ENCODE measurements at regions not wholly inside any gene's neighbourhood (a gene's known extent, or its start where the extent isn't known, plus 50 kb on each side); places are given as distances from the start of the nearest gene placed in this dataset.

GRCh38 chr15:37824717-37825382 is 109.6 kb upstream of the TMCO5A start:
- no peaks in the 10 kb centered on the region for H3K9me3 Mint-ChIP-seq
- H3K4me1 Mint-ChIP-seq: no peaks in the 10 kb centered on the region
- ATAC-seq (no peak), DNase-seq (no peak)
- H3K4me3 Mint-ChIP-seq: no peak overlapping the region
- H3K27ac Mint-ChIP-seq: no peak overlapping the region
- peaks cover 13% of the 10 kb centered on the region for H3K27me3 Mint-ChIP-seq

- H3K4me1 Mint-ChIP-seq: no peaks in the 10 kb centered on the region
- no peak for ATAC-seq
Observed at GRCh38 chr15:37837276-37837675, 97.2 kb upstream of the TMCO5A start.

GRCh38 chr15:37847776-37848175 is 86.7 kb upstream of the TMCO5A start:
- Mint-ChIP-seq H3K27ac (no peak overlapping the region), H3K4me1 (no peaks in the 10 kb centered on the region), H3K9me3 (peaks cover 0 to 6% of the 10 kb centered on the region in 2 donors), H3K4me3 (no peak overlapping the region), H3K27me3 (no peaks in the 10 kb centered on the region)
- DNase-seq (no peak), ATAC-seq (no peak)

More at GRCh38 chr15:37837276-37837675, 97.2 kb upstream of the TMCO5A start:
- H3K27me3 Mint-ChIP-seq: no peaks in the 10 kb centered on the region
- no peak for DNase-seq
- no peak overlapping the region for H3K4me3 Mint-ChIP-seq
- H3K9me3 Mint-ChIP-seq: peaks cover 5 to 14% of the 10 kb centered on the region in 2 donors
- H3K27ac Mint-ChIP-seq: no peak overlapping the region

GRCh38 chr15:37856109-37856508 is 78.3 kb upstream of the TMCO5A start:
- no peaks in the 10 kb centered on the region for H3K27me3 Mint-ChIP-seq

GRCh38 chr15:37860896-37861295 is 73.5 kb upstream of the TMCO5A start:
- Mint-ChIP-seq H3K4me1 (no peaks in the 10 kb centered on the region), H3K9me3 (peaks cover 5 to 9% of the 10 kb centered on the region in 2 donors), H3K4me3 (no peak overlapping the region), H3K27me3 (no peaks in the 10 kb centered on the region), H3K27ac (no peak overlapping the region)
- no peak for ATAC-seq
- DNase-seq: no peak

More at GRCh38 chr15:37856109-37856508, 78.3 kb upstream of the TMCO5A start:
- no peak overlapping the region for H3K4me3 Mint-ChIP-seq
- no peak for DNase-seq
- H3K4me1 Mint-ChIP-seq: no peaks in the 10 kb centered on the region
- H3K9me3 Mint-ChIP-seq: no peaks in the 10 kb centered on the region
- ATAC-seq: no peak
- no peak overlapping the region for H3K27ac Mint-ChIP-seq

- H3K9me3 Mint-ChIP-seq: peaks cover 5 to 9% of the 10 kb centered on the region in 2 donors
- H3K27ac Mint-ChIP-seq: no peak overlapping the region
- DNase-seq (no peak), ATAC-seq (no peak)
- H3K4me3 Mint-ChIP-seq: no peak overlapping the region
- H3K4me1 Mint-ChIP-seq: no peaks in the 10 kb centered on the region
- H3K27me3 Mint-ChIP-seq: no peaks in the 10 kb centered on the region
Observed at GRCh38 chr15:37865687-37866086, 68.8 kb upstream of the TMCO5A start.

GRCh38 chr15:37870711-37871110 is 63.7 kb upstream of the TMCO5A start:
- H3K4me1 Mint-ChIP-seq: no peaks in the 10 kb centered on the region
- DNase-seq (no peak), ATAC-seq (no peak)
- no peak overlapping the region for H3K27ac Mint-ChIP-seq
- H3K4me3 Mint-ChIP-seq: no peak overlapping the region
- no peaks in the 10 kb centered on the region for H3K9me3 Mint-ChIP-seq
- no peaks in the 10 kb centered on the region for H3K27me3 Mint-ChIP-seq

- H3K4me1 Mint-ChIP-seq: no peaks in the 10 kb centered on the region
- DNase-seq: no peak
- H3K4me3 Mint-ChIP-seq: no peak overlapping the region
- no peak for ATAC-seq
- no peak overlapping the region for H3K27ac Mint-ChIP-seq
- no peaks in the 10 kb centered on the region for H3K9me3 Mint-ChIP-seq
- H3K27me3 Mint-ChIP-seq: no peaks in the 10 kb centered on the region
Observed at GRCh38 chr15:37872661-37873060, 61.8 kb upstream of the TMCO5A start.

GRCh38 chr15:37873336-37873735 is 61.1 kb upstream of the TMCO5A start:
- Mint-ChIP-seq H3K27me3 (no peaks in the 10 kb centered on the region), H3K27ac (no peak overlapping the region), H3K9me3 (no peaks in the 10 kb centered on the region), H3K4me3 (no peak overlapping the region), H3K4me1 (no peaks in the 10 kb centered on the region)
- DNase-seq: no peak
- ATAC-seq: no peak

- no peaks in the 10 kb centered on the region for H3K9me3 Mint-ChIP-seq
- no peaks in the 10 kb centered on the region for H3K4me1 Mint-ChIP-seq
- ATAC-seq: no peak
- no peak overlapping the region for H3K4me3 Mint-ChIP-seq
- H3K27me3 Mint-ChIP-seq: peaks cover 8% of the 10 kb centered on the region
- no peak for DNase-seq
- no peak overlapping the region for H3K27ac Mint-ChIP-seq
Observed at GRCh38 chr15:37876900-37877299, 57.5 kb upstream of the TMCO5A start.

- H3K27ac Mint-ChIP-seq: no peak overlapping the region
- ATAC-seq (no peak), DNase-seq (no peak)
- H3K4me3 Mint-ChIP-seq: no peak overlapping the region
- H3K9me3 Mint-ChIP-seq: no peaks in the 10 kb centered on the region
- H3K4me1 Mint-ChIP-seq: no peaks in the 10 kb centered on the region
- H3K27me3 Mint-ChIP-seq: peaks cover 8% of the 10 kb centered on the region
Observed at GRCh38 chr15:37877851-37878741, 56.3 kb upstream of the TMCO5A start.

- Mint-ChIP-seq H3K27ac (no peak overlapping the region), H3K9me3 (no peaks in the 10 kb centered on the region), H3K4me3 (no peak overlapping the region), H3K4me1 (no peaks in the 10 kb centered on the region), H3K27me3 (peaks cover 8% of the 10 kb centered on the region)
- peak in 1 of 2 donors; percentile 6 for DNase-seq
- no peak for ATAC-seq
Observed at GRCh38 chr15:37880009-37880834, 54.2 kb upstream of the TMCO5A start.

GRCh38 chr15:37880835-37881153 is 53.6 kb upstream of the TMCO5A start:
- Mint-ChIP-seq H3K4me3 (no peak overlapping the region), H3K9me3 (no peaks in the 10 kb centered on the region), H3K4me1 (no peaks in the 10 kb centered on the region), H3K27ac (no peak overlapping the region), H3K27me3 (peaks cover 8% of the 10 kb centered on the region)
- DNase-seq: no peak
- ATAC-seq: no peak

GRCh38 chr15:37881237-37882013 is 53.0 kb upstream of the TMCO5A start:
- Mint-ChIP-seq H3K27ac (no peak overlapping the region), H3K4me3 (no peak overlapping the region), H3K27me3 (peaks cover 8% of the 10 kb centered on the region), H3K9me3 (no peaks in the 10 kb centered on the region), H3K4me1 (no peaks in the 10 kb centered on the region)
- DNase-seq: no peak
- ATAC-seq: no peak

GRCh38 chr15:37882640-37883039 is 51.8 kb upstream of the TMCO5A start:
- Mint-ChIP-seq H3K27ac (no peak overlapping the region), H3K9me3 (no peaks in the 10 kb centered on the region), H3K27me3 (peaks cover 8% of the 10 kb centered on the region), H3K4me1 (no peaks in the 10 kb centered on the region), H3K4me3 (no peak overlapping the region)
- ATAC-seq (no peak), DNase-seq (no peak)

Measured in stimulated activated naive CD8-positive, alpha-beta T cell treated with anti-CD3 and anti-CD28 coated beads, Interleukin-15, amount 100 ng/mL, for 72 hours (primary cell).